ENCODE measurements at regions not wholly inside any gene's neighbourhood (a gene's known extent, or its start where the extent isn't known, plus 50 kb on each side); places are given as distances from the start of the nearest gene placed in this dataset.

DNA sequence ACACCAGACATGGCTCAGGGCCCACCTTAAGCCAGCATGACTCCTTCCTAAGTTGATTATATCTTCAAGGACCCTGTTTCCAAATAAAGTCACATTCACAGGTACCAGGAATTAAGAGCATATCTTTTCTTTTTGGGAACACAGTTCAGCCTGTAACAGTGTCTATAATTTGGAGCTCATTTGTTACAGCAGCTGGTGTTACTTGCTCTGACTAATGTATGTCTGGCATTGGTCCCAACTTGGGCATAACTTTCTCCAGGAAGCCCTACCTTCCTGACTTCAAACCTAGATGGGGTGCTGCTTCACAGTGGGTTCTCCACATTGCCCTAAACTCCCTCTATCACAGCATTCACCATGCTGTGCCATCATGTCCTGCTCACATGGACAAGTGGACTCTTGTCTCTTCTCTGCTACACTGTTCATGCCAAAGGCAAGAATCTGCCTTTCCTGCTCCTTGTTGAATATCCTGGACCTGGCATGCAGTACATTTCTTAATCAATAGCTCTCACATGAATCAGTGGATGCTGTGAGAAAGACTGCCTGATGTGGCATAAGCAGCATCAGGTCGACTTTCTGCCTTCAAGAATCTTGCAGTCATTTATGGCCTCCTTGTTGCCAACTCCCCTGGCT, 117.4 kb upstream of the FOXA2 start:
- DNase-seq, result no peak
- no peak overlapping the region for H3K4me2 ChIP-seq
- H3K4me1 ChIP-seq (ENCODE audit: control insufficient read depth in 1 of 2, insufficient read depth in 2 of 2, low read depth in 1 of 2, low read length in 1 of 2), result no peaks in the 10 kb centered on the region
- no peaks in the 10 kb centered on the region for H3K79me2 ChIP-seq (ENCODE audit: insufficient read depth)
- no peak overlapping the region for H2AFZ ChIP-seq (ENCODE audit: low read depth)
- H3K9me3 ChIP-seq, result no peaks in the 10 kb centered on the region
- WGBS (ENCODE audit: low lambda C conversion rate), result 0% methylated on average over 1 of the region's 1 CpG
- ChIA-PET POLR2A (no interaction called here), CTCF (interaction anchor here (1.0 to 1.9 kb wide), 2 partner anchors 10 kb away, joined by 5 to 14 read pairs; no protein-coding TSS in a partner anchor)
- H3K27ac ChIP-seq (ENCODE audit: low read depth in 2 of 2, low read length in 1 of 2), result no peak overlapping the region
- TF ChIP-seq SMC3 (IDR thresholded peaks at IDR 0.05; ENCODE audit: low read depth, low read length) (no peak), EZH2phosphoT487 (IDR thresholded peaks at IDR 0.05; ENCODE audit: borderline replicate concordance, low read depth) (no peak), TCF12 (IDR thresholded peaks at IDR 0.05) (no peak), GATA2 (CRISPR knock-in tag; IDR thresholded peaks at IDR 0.05) (no peak), USF1 (IDR thresholded peaks at IDR 0.05; ENCODE audit: borderline replicate concordance, low read depth) (no peak), YY1 (IDR thresholded peaks at IDR 0.05; ENCODE audit: low read depth) (no peak), ELF1 (IDR thresholded peaks at IDR 0.05) (no peak), MEF2A (IDR thresholded peaks at IDR 0.05; ENCODE audit: borderline replicate concordance, low read depth) (no peak), MXI1 (IDR thresholded peaks at IDR 0.05; ENCODE audit: low read depth, low read length) (no peak), RXRA (IDR thresholded peaks at IDR 0.05; ENCODE audit: borderline replicate concordance, low read depth) (no peak), TAF1 (IDR thresholded peaks at IDR 0.05; ENCODE audit: borderline replicate concordance, low read depth, low read length) (no peak), RAD21 (IDR thresholded peaks at IDR 0.05; ENCODE audit: low read length) (no peak), GABPA (IDR thresholded peaks at IDR 0.05; ENCODE audit: low read depth) (no peak)
- TF ChIP-seq, protein P1, sequence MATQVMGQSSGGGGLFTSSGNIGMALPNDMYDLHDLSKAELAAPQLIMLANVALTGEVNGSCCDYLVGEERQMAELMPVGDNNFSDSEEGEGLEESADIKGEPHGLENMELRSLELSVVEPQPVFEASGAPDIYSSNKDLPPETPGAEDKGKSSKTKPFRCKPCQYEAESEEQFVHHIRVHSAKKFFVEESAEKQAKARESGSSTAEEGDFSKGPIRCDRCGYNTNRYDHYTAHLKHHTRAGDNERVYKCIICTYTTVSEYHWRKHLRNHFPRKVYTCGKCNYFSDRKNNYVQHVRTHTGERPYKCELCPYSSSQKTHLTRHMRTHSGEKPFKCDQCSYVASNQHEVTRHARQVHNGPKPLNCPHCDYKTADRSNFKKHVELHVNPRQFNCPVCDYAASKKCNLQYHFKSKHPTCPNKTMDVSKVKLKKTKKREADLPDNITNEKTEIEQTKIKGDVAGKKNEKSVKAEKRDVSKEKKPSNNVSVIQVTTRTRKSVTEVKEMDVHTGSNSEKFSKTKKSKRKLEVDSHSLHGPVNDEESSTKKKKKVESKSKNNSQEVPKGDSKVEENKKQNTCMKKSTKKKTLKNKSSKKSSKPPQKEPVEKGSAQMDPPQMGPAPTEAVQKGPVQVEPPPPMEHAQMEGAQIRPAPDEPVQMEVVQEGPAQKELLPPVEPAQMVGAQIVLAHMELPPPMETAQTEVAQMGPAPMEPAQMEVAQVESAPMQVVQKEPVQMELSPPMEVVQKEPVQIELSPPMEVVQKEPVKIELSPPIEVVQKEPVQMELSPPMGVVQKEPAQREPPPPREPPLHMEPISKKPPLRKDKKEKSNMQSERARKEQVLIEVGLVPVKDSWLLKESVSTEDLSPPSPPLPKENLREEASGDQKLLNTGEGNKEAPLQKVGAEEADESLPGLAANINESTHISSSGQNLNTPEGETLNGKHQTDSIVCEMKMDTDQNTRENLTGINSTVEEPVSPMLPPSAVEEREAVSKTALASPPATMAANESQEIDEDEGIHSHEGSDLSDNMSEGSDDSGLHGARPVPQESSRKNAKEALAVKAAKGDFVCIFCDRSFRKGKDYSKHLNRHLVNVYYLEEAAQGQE (IDR thresholded peaks at IDR 0.05; ENCODE audit: low read depth, low read length), result no peak
- H3K36me3 ChIP-seq (replicated peaks in 1 of 2; ENCODE audit: control insufficient read depth in 1 of 2, insufficient read depth in 2 of 2, low read length in 1 of 2), result no peaks in the 10 kb centered on the region
- H4K20me1 ChIP-seq (ENCODE audit: insufficient read depth), result no peaks in the 10 kb centered on the region
- H3K4me3 ChIP-seq (ENCODE audit: low read depth in 2 of 2, low read length in 1 of 2), result no peak overlapping the region
- no peaks in the 10 kb centered on the region for H3K9me2 ChIP-seq
- H3K27me3 ChIP-seq (ENCODE audit: insufficient read depth), result peaks cover 10% of the 10 kb centered on the region; the same call in 1 of the 2 replicates
- no peaks in the 10 kb centered on the region for H3F3A ChIP-seq (replicated peaks; ENCODE audit: insufficient read depth)
- no peak overlapping the region for H3K9ac ChIP-seq

- no peak for DNase-seq
- ChIA-PET CTCF (interaction anchor here (1.0 kb wide), 1 partner anchor 12 kb away, joined by 4 read pairs; no protein-coding TSS in a partner anchor), POLR2A (no interaction called here)
- H3K27ac ChIP-seq (ENCODE audit: low read depth in 2 of 2, low read length in 1 of 2), result no peak overlapping the region
- no peaks in the 10 kb centered on the region for H3F3A ChIP-seq (replicated peaks; ENCODE audit: insufficient read depth)
- H2AFZ ChIP-seq (ENCODE audit: low read depth), result no peak overlapping the region
- no peak overlapping the region for H3K4me3 ChIP-seq (ENCODE audit: low read depth in 2 of 2, low read length in 1 of 2)
- H3K4me2 ChIP-seq, result no peak overlapping the region
- no peak overlapping the region for H3K9ac ChIP-seq
- no peaks in the 10 kb centered on the region for H4K20me1 ChIP-seq (ENCODE audit: insufficient read depth)
- H3K4me1 ChIP-seq (ENCODE audit: control insufficient read depth in 1 of 2, insufficient read depth in 2 of 2, low read depth in 1 of 2, low read length in 1 of 2), result no peaks in the 10 kb centered on the region
- TF ChIP-seq CHD2 (IDR thresholded peaks at IDR 0.05; ENCODE audit: low read length, partially characterized antibody) (no peak), FOSL2 (IDR thresholded peaks at IDR 0.05; ENCODE audit: borderline replicate concordance, low read depth) (no peak), GABPA (IDR thresholded peaks at IDR 0.05; ENCODE audit: low read depth) (no peak), SIN3A (IDR thresholded peaks at IDR 0.05; ENCODE audit: borderline replicate concordance, low read depth, low read length) (no peak), RAD21 (IDR thresholded peaks at IDR 0.05; ENCODE audit: low read length) (no peak), EZH2phosphoT487 (IDR thresholded peaks at IDR 0.05; ENCODE audit: borderline replicate concordance, low read depth) (no peak), NRF1 (IDR thresholded peaks at IDR 0.05; ENCODE audit: low read depth, low read length) (no peak), TCF12 (IDR thresholded peaks at IDR 0.05) (no peak), RFX5 (IDR thresholded peaks at IDR 0.05; ENCODE audit: low read length) (no peak), POLR2AphosphoS5 (IDR thresholded peaks at IDR 0.05; ENCODE audit: low read depth, low read length) (no peak), YY1 (IDR thresholded peaks at IDR 0.05; ENCODE audit: low read depth) (no peak), NFIC (IDR thresholded peaks at IDR 0.05; ENCODE audit: borderline replicate concordance) (no peak)
- TF ChIP-seq, protein P2, sequence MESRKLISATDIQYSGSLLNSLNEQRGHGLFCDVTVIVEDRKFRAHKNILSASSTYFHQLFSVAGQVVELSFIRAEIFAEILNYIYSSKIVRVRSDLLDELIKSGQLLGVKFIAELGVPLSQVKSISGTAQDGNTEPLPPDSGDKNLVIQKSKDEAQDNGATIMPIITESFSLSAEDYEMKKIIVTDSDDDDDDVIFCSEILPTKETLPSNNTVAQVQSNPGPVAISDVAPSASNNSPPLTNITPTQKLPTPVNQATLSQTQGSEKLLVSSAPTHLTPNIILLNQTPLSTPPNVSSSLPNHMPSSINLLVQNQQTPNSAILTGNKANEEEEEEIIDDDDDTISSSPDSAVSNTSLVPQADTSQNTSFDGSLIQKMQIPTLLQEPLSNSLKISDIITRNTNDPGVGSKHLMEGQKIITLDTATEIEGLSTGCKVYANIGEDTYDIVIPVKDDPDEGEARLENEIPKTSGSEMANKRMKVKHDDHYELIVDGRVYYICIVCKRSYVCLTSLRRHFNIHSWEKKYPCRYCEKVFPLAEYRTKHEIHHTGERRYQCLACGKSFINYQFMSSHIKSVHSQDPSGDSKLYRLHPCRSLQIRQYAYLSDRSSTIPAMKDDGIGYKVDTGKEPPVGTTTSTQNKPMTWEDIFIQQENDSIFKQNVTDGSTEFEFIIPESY (IDR thresholded peaks at IDR 0.05; ENCODE audit: borderline replicate concordance, low read depth), result no peak
- H3K9me3 ChIP-seq, result no peaks in the 10 kb centered on the region
- H3K79me2 ChIP-seq (ENCODE audit: insufficient read depth), result no peaks in the 10 kb centered on the region
- peaks cover 6% of the 10 kb centered on the region; the same call in 1 of the 2 replicates for H3K27me3 ChIP-seq (ENCODE audit: insufficient read depth)
- no peaks in the 10 kb centered on the region for H3K36me3 ChIP-seq (replicated peaks in 1 of 2; ENCODE audit: control insufficient read depth in 1 of 2, insufficient read depth in 2 of 2, low read length in 1 of 2)
- H3K9me2 ChIP-seq, result no peaks in the 10 kb centered on the region
Measured at GRCh38 chr20:22703843-22704242, 119.5 kb upstream of the FOXA2 start.

Data from SK-N-SH (cell line).